Activated CD8-positive, alpha-beta memory T cell treated with anti-CD3 and anti-CD28 coated beads for 24 hours (primary cell): ENCODE measurements at regions not wholly inside any gene's neighbourhood (a gene's known extent, or its start where the extent isn't known, plus 50 kb on each side); places are given as distances from the start of the nearest gene placed in this dataset.

Experiments
- DNase-seq: peaks from one replicate; pipeline ENCODE4 v3.0.0-alpha.2; 2020

DNA sequence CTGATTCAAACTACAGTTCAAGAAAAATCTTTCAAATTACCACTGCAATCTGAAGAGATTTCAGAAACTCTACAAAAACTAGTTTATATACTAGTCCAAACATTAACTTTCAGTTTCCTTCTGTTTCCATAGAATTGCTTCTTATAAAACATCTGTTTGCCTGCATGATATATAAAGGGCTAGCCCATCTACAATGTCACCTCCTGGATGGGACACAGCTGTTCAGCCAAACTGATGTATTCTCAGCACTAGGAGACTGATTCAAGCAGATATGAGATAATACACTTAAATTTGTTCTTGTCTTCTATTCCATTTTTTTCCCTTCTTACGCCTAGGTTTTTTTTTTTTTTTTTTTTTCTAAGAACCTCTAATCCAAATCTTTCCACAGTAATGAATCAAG is 1569.7 kb upstream of the IGFBP7 start:
- no peak for DNase-seq

DNA sequence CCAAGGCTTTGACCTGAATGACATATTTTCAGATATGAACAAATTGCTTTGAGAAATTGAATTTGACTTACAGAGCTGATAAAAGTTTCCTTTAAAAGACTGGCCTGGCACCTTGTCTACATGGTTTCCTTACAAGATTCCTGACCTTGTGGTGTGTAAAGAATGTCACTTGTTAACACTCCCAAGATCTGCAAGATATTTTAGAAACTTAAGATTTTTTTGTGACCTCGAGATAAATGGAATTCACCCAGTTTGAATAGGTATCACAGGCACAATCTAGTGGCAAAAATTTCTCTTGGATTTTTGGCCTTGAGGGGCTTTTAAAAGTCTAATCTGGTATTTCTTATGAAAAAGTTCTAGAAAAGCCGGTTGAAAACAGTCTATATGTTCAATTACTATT is 1568.9 kb upstream of the IGFBP7 start:
- no peak for DNase-seq

DNA sequence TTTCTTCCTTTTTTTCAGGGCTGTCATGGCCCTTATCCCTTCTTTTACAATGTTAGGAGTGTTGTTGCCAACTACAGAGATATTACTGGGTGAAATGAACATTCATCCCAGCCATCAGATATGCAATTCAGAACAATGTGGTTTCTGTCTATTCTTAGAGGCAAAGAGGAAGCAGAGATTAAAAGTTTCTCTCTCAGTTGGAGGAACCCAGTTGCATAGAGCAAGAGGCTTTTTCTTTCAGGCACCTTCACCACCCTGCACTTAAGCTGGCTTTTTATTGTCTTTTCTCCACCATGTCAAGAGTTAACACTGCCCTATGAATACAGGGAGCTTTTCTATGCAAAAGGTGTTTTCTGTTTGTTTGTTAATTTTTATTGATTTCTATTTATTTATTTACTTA is 1559.6 kb upstream of the IGFBP7 start:
- DNase-seq, result no peak

DNA sequence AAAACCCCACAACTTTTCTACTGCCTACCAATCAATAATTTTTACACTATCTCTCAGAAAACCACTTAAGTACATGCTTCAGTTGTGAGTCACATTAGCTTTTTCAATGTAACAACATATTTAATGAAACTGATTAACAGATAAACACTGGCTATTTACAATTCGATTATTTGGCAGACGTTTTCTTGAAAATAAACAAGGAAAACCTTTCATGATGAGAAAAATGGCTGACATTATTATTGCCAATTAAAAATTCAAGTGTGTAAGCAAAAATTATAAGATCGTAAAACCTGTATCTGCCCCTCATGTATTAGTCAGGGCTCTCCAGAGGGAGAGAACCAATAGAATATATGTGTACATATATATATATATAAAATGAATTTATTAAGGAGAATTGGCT is 1555.5 kb upstream of the IGFBP7 start:
- DNase-seq, result no peak

DNA sequence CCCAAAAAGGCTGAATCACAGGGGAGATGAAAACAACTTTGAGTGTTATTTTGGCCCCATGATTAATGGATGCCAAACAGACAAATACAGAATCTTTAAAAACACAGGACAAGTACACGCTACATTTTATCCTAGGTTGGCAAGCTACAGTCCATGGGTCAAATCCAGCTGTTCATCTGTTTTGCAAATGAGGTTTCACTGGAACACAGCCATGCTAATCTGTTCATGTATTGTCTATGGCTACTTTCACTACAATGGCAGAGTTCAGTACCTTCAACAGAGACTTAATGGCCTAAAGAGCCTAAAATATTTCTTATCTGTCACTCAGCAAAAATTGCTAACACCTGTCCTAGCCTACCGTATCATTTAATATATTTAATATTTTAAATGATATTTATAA is 1548.5 kb upstream of the IGFBP7 start:
- DNase-seq, result no peak

DNA sequence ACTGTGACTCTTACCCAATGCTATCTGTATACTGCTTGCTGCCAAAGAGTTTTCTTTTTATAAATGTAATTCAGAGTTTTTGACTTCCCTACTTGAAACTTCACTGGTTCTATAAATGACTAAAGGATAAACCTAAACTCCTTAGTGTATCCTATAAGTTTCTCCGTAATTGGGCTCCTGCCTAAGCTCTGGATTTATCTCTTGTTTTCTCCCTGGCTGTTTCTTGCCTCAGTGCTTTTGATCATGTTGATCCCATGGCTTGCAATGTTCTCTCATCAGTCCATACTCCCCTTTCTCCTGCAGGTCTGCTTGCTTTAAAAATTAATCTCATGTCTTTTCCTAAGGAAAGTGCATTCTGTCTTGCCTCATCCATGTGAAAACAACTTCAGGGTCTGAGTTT is 1543.1 kb upstream of the IGFBP7 start:
- no peak for DNase-seq

DNA sequence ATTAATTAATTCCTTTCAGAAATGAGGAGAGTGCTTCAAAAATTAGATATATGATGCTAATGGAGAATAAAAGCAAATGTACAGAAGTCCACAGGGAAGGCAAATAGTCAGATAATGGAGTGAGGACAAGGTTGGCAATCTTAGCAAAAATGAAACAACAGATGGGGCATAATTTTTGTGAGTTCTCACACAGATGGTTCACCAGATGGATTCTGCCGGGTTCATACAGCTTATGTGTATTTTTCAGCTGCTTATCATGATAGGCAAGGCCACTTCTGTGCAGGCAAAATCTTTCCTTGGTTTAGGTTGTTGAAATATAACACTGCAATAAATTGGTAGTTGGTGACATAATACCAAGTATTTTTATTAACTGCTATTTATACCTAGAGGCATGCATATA is 1539.0 kb upstream of the IGFBP7 start:
- DNase-seq, result no peak

DNA sequence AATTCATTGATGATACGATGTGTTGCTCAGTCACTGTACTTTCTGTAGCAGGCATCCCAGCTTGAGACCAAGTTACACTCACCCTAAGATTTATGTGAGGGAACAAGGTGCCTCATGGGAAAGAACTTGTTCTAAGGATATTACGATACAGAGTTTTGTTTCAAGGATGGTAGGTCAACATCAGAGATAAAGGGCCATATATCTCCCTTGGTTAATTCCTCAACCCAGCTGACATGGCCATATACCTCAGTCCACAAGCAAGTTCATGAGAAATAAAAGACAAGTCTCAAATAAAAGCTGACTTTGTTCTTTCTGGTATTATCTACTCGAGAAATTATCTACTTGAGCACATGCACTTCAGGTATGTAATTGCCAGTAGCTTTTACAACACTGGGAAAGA is 1535.9 kb upstream of the IGFBP7 start:
- DNase-seq, result no peak

DNA sequence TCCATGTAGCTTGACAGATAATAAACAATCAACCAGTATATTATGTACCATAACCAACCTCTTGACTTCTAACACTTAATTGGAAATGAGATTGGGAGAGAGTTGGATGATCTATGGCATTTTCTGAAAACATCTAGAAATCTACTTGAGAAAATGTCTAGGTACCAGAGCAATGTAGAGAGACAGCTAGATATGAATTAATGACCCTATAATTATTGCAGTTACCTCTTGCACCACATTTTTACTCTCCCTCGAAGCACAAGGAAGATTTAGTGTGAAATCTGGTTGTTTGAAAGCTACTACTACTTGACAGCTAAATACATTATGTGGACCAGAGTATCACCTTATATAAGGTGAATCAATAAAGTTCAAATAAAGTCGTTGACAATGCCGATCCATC is 1534.4 kb upstream of the IGFBP7 start:
- no peak for DNase-seq

DNA sequence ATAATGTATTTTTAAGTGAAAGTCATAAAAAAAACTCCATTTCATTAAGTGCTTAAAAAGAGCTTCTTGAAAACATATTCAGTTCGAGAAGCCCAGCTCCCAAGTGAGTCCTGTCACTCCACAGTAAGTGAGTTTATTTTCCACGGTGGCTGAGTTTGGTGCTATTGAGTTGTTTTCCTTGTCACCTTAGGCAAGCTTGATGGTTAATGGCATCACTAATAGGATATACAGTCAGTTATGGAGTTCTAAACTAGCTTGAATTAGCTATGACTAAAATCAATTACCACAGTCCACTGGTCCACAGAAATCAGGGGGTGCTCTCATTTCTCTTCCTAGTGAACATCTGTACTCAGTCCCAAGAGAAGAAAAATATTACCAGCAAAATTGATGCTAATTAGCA is 1526.2 kb upstream of the IGFBP7 start:
- no peak for DNase-seq

DNA sequence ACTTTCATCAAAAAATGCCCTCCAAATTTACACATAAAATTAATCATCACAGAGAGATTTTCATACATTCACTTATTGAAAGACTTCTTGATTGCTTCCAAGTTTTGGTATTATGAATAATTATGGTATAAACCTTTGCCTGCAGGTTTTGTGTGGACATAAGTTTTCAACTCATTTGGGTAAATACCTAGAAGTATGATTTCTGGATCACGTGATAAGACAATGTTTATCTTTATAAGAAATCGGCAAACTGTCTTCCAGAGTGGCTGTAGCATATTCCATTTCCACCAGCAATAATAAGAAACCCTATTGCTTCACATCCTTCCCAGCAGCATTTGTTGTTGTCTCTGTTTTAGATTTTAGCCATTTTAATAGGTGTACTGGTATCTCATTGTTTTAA is 1507.0 kb upstream of the IGFBP7 start:
- DNase-seq, result no peak

DNA sequence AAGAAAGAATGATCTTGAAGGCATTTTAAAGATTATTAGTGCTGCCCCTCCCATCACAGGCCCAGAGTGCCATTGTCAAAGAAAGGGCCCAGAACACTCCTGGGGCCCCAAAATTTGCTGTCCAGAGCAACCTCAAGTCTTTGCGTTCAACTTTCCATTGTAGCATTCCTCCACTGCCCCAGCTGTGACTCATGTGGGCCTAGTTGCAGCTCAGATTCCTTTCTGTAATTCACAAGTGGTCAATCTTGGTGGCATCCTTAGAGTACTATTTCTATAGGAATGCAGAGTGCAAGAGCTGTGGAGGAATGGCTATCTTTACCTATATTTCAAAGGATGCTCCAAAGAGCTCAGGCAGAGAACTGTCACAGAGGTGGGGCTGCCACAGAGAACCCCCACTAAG is 1500.8 kb upstream of the IGFBP7 start:
- no peak for DNase-seq

DNA sequence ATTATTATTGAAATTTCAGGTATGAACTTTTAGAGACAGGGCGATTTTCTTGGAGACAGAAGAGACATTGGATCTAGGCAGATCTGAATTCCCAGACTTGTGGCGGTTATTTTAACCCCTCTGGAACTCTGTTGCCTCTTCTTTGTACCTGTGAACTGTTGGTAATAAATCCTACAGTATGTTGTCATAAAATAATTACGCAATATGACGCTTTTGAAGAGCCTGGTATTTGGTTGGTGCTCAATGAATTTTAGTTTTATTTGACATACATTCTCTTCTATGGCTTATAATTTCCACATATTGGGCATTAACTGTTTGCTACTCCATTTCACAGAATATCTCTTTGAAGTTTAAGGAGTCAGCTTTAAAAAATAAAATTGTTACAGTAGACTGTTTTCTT is 1496.1 kb upstream of the IGFBP7 start:
- no peak for DNase-seq

DNA sequence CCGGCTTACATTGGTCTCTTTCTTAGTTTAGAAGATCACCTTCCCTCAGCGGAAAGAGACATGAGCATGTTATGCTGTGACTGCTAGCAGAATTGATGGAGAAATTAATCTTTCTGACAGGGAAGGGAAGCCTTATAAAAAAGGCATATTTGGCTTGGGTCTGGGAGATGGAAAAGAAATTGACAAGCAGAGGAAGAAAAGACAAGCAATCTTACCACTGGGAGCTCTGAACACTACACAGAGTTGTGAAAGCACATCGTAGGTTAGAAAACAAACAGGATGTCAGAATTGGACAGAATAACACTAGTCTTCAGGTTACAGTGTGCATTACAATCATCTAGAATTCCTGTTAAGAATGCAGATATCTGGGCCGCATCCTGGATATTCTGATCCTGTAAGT is 1493.8 kb upstream of the IGFBP7 start:
- DNase-seq, result no peak

DNA sequence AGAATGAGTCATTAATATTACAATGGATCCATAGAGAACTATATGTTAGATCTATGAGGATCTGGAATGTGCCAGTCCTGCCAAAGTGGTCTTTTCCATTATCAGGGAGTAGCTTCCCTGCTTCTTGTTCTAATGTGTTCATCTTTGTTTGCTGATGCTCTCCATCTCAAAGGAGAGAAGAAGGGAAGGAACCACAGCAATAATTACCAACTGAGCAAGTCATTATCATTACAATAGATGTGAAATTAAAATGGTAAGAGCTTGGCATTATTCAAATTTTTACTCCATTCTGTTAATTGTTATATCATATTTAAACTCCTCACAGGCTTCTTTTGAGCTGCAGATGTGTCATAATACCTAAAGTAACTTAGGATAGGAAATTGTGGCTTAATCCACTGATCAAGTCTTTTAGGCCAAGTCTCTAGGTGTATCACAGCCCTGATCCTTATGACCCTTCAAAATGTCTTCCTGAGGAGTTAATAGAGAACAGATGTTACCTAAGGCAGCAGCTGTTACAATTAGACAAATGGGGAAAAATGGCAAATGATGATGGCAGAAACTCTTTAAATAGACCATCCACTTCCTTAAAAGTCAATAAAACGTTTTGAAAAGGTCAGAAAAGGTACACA is 1492.7 kb upstream of the IGFBP7 start:
- no peak for DNase-seq

DNA sequence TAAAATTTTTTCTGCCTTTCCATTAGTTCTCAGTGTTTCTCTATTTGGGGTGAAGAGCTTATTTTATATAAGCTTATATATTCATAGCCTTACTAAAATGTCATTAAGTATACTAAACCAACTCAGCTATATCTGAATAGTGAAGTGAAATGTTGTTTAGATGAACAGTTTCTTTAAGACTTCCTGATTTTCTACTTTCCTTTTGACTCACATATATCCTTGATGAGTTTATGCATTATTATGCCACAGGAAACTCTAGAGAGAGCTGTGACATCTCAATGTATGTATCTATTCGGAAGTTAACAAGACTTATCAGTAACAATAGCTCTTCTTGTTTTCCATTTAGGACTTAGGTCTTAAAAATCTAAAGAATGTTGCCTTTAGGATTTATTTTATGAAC is 1491.8 kb upstream of the IGFBP7 start:
- DNase-seq, result no peak

DNA sequence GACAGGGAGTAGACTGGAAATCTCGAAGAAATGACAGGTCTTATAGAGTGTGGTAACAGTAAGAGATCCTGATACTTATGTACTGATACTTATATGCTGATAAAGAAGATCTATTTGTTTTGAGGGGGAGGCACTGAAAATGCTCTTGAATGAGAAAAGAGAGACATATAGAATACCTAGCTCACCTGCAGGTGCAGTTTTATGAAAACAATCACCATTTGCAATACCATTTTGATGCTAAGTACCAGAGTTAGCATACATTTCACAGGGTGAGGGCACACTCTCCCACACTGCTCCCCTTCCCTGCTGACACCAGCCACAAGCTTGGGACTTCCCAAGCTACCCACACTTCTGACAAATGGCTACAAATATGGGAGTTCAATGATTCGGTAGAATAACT is 1490.1 kb upstream of the IGFBP7 start:
- DNase-seq, result no peak

DNA sequence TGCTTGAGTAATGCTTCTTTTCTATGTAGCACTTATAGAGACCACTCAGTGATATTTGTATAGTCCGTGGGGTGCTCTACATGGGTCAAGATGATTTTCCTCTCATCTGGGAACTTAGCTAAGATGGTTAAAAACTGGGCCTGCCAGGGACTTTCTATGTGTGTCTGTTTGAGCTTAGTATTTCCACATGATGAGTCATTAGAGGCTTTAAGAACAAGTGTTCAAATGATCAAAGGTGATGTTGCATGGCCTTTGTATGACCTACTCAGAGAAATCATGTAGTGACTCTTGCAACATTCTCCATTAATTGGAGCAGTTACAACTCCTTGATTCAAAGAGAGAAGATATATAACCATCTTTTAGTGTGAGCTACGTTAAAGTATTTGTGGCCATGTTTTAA is 1480.5 kb upstream of the IGFBP7 start:
- no peak for DNase-seq

DNA sequence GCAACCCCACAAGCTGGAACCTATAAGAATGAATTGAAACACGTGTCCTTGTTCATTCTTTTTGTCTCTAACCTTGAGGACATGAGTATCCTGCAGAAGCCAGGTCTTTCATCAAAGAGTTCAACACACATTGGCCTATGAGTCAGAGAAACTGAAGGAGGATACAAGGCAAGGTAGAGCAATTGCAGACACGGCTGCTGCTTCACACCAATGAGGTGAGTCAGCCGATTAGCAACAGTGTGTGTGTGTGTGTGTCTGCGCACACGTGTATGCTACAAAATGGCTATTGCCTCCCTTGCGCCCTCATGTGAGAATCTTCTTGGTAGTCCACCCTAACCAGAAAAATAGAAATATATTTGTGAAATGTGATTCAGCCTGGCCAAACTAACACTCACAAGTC is 1477.7 kb upstream of the IGFBP7 start:
- DNase-seq, result no peak

DNA sequence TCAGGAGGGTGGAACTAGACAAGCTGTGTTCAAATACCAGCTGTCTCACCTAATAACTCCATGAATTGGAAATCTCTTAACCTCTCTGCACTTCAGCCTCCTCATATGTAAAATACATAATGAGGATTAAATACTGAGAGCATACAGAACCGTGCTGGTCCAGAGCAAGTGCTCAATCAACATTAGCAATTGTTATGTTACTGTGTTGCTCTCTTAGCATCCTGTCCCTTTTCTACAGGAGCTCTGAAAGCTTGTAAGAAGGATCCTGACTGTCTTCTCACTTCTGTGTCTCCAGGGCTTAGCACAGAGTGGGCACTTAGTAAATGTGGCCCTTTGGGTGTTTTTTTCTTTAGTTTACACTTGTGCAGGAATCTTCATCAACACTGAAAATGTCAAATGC is 1456.1 kb upstream of the IGFBP7 start:
- no peak for DNase-seq

DNA sequence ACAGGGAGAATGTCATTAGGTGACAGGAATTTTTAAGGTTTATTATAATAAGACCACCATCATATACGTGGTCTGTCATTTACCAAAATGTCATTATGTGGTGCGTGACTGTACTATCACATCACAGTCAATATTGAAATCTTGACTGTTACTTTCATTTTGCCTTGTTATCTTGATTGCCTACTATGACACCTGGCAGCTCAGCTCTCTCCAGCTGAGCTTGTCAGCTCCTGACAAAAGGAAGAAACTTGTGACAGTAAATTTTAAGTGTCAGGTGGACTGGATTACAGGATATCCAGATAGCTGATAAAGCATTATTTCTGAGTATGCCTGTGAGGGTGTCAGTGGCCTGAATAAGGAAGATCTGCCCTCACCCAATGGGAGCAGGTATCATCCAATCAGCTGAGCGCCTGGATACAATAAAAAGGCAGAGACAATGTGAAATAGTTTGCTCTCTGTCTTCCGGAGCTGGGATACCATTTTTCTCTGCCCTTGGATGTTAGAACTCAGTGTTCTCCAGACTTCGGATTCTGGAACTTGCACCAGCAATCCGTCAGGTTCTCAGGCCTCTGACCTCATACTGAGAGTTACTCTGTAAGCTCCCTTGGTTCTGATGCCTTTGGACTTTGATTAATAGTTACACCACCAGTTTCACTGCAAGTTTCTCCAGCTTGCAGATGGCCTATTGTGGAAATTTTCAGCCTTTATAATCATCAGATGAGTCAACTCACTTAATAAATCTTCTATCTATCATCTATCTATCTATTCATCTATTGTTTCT is 1454.7 kb upstream of the IGFBP7 start:
- no peak for DNase-seq

DNA sequence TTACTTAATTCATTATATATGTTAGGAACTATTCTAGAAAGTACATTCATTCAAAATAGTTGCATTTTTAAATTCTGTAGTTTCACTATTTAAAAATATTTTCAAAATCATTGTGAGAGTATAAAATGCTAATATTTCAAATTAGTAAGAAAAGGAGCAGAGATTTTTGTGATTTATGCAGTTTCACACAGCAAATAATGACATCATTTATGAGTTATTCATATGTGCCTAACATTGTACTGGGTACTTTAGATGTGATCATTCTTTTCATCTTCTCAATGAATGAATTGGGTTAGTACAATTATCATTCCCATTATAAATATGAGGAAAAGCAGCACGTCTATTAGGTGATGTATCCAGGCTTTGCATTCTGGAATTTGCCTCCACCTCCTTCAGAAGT is 1451.0 kb upstream of the IGFBP7 start:
- DNase-seq, result no peak

DNA sequence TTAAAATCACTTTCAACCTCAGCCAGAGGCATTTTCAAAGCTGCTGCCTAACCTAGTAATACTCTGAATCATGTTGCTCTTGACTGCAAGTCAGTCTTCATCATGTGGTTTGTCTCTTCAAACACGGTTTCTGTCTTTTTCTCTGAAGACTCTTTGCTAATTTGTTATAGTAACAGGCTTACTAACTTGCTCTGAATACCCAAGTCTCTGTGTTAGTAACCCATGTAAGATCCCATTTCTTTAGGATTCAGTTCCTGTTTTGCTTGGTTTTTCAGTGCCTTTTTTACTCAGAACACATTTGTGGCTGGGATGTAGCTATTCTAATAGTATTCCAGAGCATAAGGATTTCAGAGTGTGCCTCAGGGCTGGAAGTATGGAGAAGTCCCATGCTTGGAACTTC is 1450.6 kb upstream of the IGFBP7 start:
- DNase-seq, result no peak

DNA sequence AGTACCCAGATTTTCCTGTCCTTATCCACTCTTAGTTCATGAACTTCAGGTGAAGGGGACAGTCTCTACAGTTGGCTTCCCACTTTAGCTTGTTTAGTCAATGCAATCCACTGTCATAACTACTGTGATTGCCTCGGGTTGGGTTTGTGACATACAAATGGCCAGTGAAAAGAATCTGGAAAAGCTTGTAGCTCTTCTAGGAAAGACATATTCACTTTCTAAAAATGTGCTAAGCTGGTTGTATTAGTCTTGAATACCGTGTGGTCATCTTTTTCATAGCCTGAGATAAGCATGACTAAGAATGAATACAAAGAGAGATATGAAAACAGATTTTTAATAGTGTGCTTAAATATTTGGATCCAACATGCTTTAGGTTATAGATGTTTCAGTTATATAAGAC is 1443.5 kb upstream of the IGFBP7 start:
- no peak for DNase-seq

DNA sequence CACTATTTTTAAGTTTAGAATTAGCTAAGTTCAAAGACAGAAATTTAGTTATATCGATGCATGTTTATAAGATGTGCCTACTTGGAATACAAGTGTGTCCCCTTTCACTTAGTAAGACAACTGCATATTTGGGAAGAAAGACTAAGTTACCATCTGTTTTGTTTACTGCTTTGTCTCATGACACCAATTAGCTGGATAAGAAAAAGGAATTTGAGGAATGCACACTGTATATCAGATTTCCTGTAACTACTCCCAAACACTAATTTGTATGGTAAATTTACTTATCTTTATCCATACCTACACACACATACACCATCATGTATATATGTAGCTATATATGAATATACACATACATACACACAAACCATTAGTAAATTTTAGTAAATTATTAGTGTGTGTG is 1442.8 kb upstream of the IGFBP7 start:
- DNase-seq, result no peak
